ENCODE measurements at regions not wholly inside any gene's neighbourhood (a gene's known extent, or its start where the extent isn't known, plus 50 kb on each side); places are given as distances from the start of the nearest gene placed in this dataset.

DNA sequence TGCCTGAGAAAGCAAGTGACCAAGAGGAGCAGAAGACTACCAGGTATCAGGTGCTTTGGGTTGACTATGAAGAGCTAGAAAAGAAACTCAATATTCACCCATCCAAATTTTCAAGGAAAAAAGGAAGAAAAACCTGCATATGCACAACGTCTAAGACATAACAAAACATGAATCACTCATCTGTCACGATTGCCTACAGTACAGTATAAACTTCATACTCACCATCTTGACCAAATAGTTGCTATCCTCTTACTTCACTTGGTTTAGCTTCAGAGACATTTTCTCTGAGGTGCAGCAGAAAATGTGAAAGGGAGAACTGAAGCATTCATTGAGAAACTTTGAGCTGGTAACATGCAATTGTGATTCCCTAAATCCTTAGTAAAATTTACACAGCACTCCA is 228.6 kb upstream of the MPDZ start:
- 6% methylated on average over 2 of the region's 2 CpGs for WGBS (ENCODE audit: missing lambda C conversion rate)
- TF ChIP-seq HDAC2 (IDR thresholded peaks at IDR 0.05) (no peak), ZFP36 (IDR thresholded peaks at IDR 0.05; ENCODE audit: borderline replicate concordance, partially characterized antibody) (no peak), ZSCAN20 (CRISPR knock-in tag; IDR thresholded peaks at IDR 0.05) (no peak), RARB (CRISPR knock-in tag; IDR thresholded peaks at IDR 0.05) (no peak), HOXA7 (CRISPR knock-in tag; IDR thresholded peaks at IDR 0.05) (no peak), ZNF302 (CRISPR knock-in tag; IDR thresholded peaks at IDR 0.05) (no peak), SMC3 (IDR thresholded peaks at IDR 0.05) (no peak), POLR2A (IDR thresholded peaks at IDR 0.05; ENCODE audit: low read length) (no peak), JUNB (IDR thresholded peaks at IDR 0.05) (no peak)
- TF ChIP-seq, protein P1, sequence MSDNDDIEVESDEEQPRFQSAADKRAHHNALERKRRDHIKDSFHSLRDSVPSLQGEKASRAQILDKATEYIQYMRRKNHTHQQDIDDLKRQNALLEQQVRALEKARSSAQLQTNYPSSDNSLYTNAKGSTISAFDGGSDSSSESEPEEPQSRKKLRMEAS (IDR thresholded peaks at IDR 0.05), result no peak
- CTCF ChIA-PET, result no interaction called here

GRCh38 chr9:13505797-13506196 is 226.3 kb upstream of the MPDZ start:
- WGBS (ENCODE audit: missing lambda C conversion rate), result 32% methylated on average over 3 of the region's 3 CpGs
- no peak overlapping the region for H3K27ac ChIP-seq
- no peak overlapping the region for H3K4me3 ChIP-seq
- TF ChIP-seq FOSB (CRISPR knock-in tag; IDR thresholded peaks at IDR 0.05) (no peak), ELK1 (IDR thresholded peaks at IDR 0.05; ENCODE audit: low read depth, low read length) (no peak), JUN (IDR thresholded peaks at IDR 0.05) (no peak), BHLHE40 (IDR thresholded peaks at IDR 0.05; ENCODE audit: low read depth, low read length) (no peak), ESRRA (IDR thresholded peaks at IDR 0.05; ENCODE audit: borderline replicate concordance, low read length) (no peak), USF2 (IDR thresholded peaks at IDR 0.05) (no peak), EHMT2 (IDR thresholded peaks at IDR 0.05; ENCODE audit: low read depth) (no peak), RAD21 (conservative IDR thresholded peaks at IDR 0.05 in 1 of 2, IDR thresholded peaks at IDR 0.05 in 1 of 2) (no peak), FOSL2 (IDR thresholded peaks at IDR 0.05) (no peak), FOSL2 (CRISPR knock-in tag; IDR thresholded peaks at IDR 0.05) (no peak), RNF2 (IDR thresholded peaks at IDR 0.05; ENCODE audit: borderline replicate concordance, low read depth) (no peak), POLR2AphosphoS2 (conservative IDR thresholded peaks at IDR 0.05; ENCODE audit: low read length) (no peak), HES2 (IDR thresholded peaks at IDR 0.05) (no peak), SREBF2 (IDR thresholded peaks at IDR 0.05) (no peak), HOXA7 (CRISPR knock-in tag; IDR thresholded peaks at IDR 0.05) (no peak), KDM1A (IDR thresholded peaks at IDR 0.05; ENCODE audit: low read depth) (no peak), HDAC2 (IDR thresholded peaks at IDR 0.05) (no peak)
- TF ChIP-seq, protein P2, sequence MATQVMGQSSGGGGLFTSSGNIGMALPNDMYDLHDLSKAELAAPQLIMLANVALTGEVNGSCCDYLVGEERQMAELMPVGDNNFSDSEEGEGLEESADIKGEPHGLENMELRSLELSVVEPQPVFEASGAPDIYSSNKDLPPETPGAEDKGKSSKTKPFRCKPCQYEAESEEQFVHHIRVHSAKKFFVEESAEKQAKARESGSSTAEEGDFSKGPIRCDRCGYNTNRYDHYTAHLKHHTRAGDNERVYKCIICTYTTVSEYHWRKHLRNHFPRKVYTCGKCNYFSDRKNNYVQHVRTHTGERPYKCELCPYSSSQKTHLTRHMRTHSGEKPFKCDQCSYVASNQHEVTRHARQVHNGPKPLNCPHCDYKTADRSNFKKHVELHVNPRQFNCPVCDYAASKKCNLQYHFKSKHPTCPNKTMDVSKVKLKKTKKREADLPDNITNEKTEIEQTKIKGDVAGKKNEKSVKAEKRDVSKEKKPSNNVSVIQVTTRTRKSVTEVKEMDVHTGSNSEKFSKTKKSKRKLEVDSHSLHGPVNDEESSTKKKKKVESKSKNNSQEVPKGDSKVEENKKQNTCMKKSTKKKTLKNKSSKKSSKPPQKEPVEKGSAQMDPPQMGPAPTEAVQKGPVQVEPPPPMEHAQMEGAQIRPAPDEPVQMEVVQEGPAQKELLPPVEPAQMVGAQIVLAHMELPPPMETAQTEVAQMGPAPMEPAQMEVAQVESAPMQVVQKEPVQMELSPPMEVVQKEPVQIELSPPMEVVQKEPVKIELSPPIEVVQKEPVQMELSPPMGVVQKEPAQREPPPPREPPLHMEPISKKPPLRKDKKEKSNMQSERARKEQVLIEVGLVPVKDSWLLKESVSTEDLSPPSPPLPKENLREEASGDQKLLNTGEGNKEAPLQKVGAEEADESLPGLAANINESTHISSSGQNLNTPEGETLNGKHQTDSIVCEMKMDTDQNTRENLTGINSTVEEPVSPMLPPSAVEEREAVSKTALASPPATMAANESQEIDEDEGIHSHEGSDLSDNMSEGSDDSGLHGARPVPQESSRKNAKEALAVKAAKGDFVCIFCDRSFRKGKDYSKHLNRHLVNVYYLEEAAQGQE (IDR thresholded peaks at IDR 0.05), result no peak
- TF ChIP-seq, protein P3, sequence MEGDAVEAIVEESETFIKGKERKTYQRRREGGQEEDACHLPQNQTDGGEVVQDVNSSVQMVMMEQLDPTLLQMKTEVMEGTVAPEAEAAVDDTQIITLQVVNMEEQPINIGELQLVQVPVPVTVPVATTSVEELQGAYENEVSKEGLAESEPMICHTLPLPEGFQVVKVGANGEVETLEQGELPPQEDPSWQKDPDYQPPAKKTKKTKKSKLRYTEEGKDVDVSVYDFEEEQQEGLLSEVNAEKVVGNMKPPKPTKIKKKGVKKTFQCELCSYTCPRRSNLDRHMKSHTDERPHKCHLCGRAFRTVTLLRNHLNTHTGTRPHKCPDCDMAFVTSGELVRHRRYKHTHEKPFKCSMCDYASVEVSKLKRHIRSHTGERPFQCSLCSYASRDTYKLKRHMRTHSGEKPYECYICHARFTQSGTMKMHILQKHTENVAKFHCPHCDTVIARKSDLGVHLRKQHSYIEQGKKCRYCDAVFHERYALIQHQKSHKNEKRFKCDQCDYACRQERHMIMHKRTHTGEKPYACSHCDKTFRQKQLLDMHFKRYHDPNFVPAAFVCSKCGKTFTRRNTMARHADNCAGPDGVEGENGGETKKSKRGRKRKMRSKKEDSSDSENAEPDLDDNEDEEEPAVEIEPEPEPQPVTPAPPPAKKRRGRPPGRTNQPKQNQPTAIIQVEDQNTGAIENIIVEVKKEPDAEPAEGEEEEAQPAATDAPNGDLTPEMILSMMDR (IDR thresholded peaks at IDR 0.05), result no peak
- FAIRE-seq, result no peak
- no peak overlapping the region for H3K4me2 ChIP-seq
- no peaks in the 10 kb centered on the region for H3K4me1 ChIP-seq
- no peaks in the 10 kb centered on the region for H3K9me3 ChIP-seq
- CTCF ChIA-PET, result interaction anchor here (0.6 to 1.7 kb wide), 5 partner anchors 11 to 848 kb away, joined by 3 to 6 read pairs (median 3); no protein-coding TSS in a partner anchor
- POLR2A ChIA-PET, result no interaction called here
- DNase-seq (ENCODE audit: low read depth in 1 of 2, low spot score in 1 of 2), result no peak
- no peak for ATAC-seq

More for the DNA sequence above, 228.6 kb upstream of the MPDZ start:
- H3K4me3 ChIP-seq, result no peak overlapping the region
- H3K4me2 ChIP-seq, result no peak overlapping the region
- POLR2A ChIA-PET, result no interaction called here
- DNase-seq (ENCODE audit: low read depth in 1 of 2, low spot score in 1 of 2), result no peak
- H3K4me1 ChIP-seq, result no peaks in the 10 kb centered on the region
- no peak for ATAC-seq
- no peak for FAIRE-seq
- no peak overlapping the region for H3K27ac ChIP-seq
- H3K9me3 ChIP-seq, result no peaks in the 10 kb centered on the region

Measured in A549 (cell line).